H7 (cell line): ENCODE measurements at regions not wholly inside any gene's neighbourhood (a gene's known extent, or its start where the extent isn't known, plus 50 kb on each side); places are given as distances from the start of the nearest gene placed in this dataset.
"Not testable (repeated sequence)": the region's sequence is repeated elsewhere in the genome, so short reads cannot be mapped to it uniquely, and the experiment has no call there.

Source experiments
- DNase-seq: peaks from one replicate; pipeline ENCODE4 v3.0.0; 2012
- H3K27me3 ChIP-seq: 2 replicates; pipeline ENCODE4 v1.6.0; 2011; ENCODE audit warnings: mild to moderate bottlenecking, low read length; ENCODE audit not compliant: control insufficient read depth, insufficient read depth
- H3K36me3 ChIP-seq: replicated peaks from 2 replicates; pipeline ENCODE4 v1.5.1; 2011; ENCODE audit warnings: low read length; ENCODE audit not compliant: control insufficient read depth, insufficient read depth
- H3K4me3 ChIP-seq: 2 replicates; pipeline ENCODE4 v1.5.1; 2011; ENCODE audit warnings: low read depth, mild to moderate bottlenecking, control low read depth, low read length, moderate library complexity; ENCODE audit not compliant: insufficient read depth

- Histone ChIP-seq H3K36me3 (no peaks in the 10 kb centered on the region), H3K4me3 (no peak overlapping the region), H3K27me3 (no peaks in the 10 kb centered on the region)
- no peak for DNase-seq
Measured at GRCh38 chr3:177396733-177397132, 199.5 kb upstream of the TBL1XR1 start.

- no peak overlapping the region for H3K4me3 ChIP-seq
Measured at GRCh38 chr3:177401375-177401774, 204.1 kb upstream of the TBL1XR1 start.

GRCh38 chr3:177402533-177402932 is 205.3 kb upstream of the TBL1XR1 start:
- H3K4me3 ChIP-seq = no peak overlapping the region
- H3K36me3 ChIP-seq = no peaks in the 10 kb centered on the region
- DNase-seq = no peak
- H3K27me3 ChIP-seq = no peaks in the 10 kb centered on the region

More at GRCh38 chr3:177401375-177401774, 204.1 kb upstream of the TBL1XR1 start:
- Histone ChIP-seq H3K27me3 (no peaks in the 10 kb centered on the region), H3K36me3 (no peaks in the 10 kb centered on the region)
- no peak for DNase-seq

- H3K4me3 ChIP-seq = no peak overlapping the region
- H3K36me3 ChIP-seq = no peaks in the 10 kb centered on the region
- DNase-seq = no peak
- H3K27me3 ChIP-seq = no peaks in the 10 kb centered on the region
Measured at GRCh38 chr3:177405191-177405672, 207.9 kb upstream of the TBL1XR1 start.

GRCh38 chr3:177410730-177411129 is 213.4 kb upstream of the TBL1XR1 start:
- H3K4me3 ChIP-seq = no peak overlapping the region
- no peaks in the 10 kb centered on the region for H3K27me3 ChIP-seq
- no peak for DNase-seq
- H3K36me3 ChIP-seq = no peaks in the 10 kb centered on the region

GRCh38 chr3:177411201-177411600 is 213.9 kb upstream of the TBL1XR1 start:
- H3K4me3 ChIP-seq = no peak overlapping the region
- H3K36me3 ChIP-seq = no peaks in the 10 kb centered on the region
- H3K27me3 ChIP-seq = no peaks in the 10 kb centered on the region
- DNase-seq = no peak

GRCh38 chr3:177412677-177413170 is 215.4 kb upstream of the TBL1XR1 start:
- not testable (repeated sequence) for H3K36me3 ChIP-seq, H3K27me3 ChIP-seq, DNase-seq, H3K4me3 ChIP-seq

GRCh38 chr3:177414093-177414492 is 216.8 kb upstream of the TBL1XR1 start:
- no peak for DNase-seq
- Histone ChIP-seq H3K4me3 (no peak overlapping the region), H3K27me3 (no peaks in the 10 kb centered on the region), H3K36me3 (no peaks in the 10 kb centered on the region)

- Histone ChIP-seq H3K36me3 (no peaks in the 10 kb centered on the region), H3K4me3 (no peak overlapping the region), H3K27me3 (no peaks in the 10 kb centered on the region)
- no peak for DNase-seq
Measured at GRCh38 chr3:177418787-177419186, 221.5 kb upstream of the TBL1XR1 start.

- no peak overlapping the region for H3K4me3 ChIP-seq
- no peaks in the 10 kb centered on the region for H3K27me3 ChIP-seq
- no peak for DNase-seq
- H3K36me3 ChIP-seq = no peaks in the 10 kb centered on the region
Measured at GRCh38 chr3:177419904-177420601, 222.8 kb upstream of the TBL1XR1 start.

- Histone ChIP-seq H3K4me3 (no peak overlapping the region), H3K36me3 (no peaks in the 10 kb centered on the region), H3K27me3 (no peaks in the 10 kb centered on the region)
- no peak for DNase-seq
Measured at GRCh38 chr3:177420651-177421480, 223.6 kb upstream of the TBL1XR1 start.

GRCh38 chr3:177421481-177421785 is 224.2 kb upstream of the TBL1XR1 start:
- Histone ChIP-seq H3K36me3 (no peaks in the 10 kb centered on the region), H3K27me3 (no peaks in the 10 kb centered on the region), H3K4me3 (no peak overlapping the region)
- DNase-seq = no peak

GRCh38 chr3:177424521-177424920 is 227.2 kb upstream of the TBL1XR1 start:
- DNase-seq = no peak
- Histone ChIP-seq H3K36me3 (no peaks in the 10 kb centered on the region), H3K4me3 (no peak overlapping the region), H3K27me3 (no peaks in the 10 kb centered on the region)

GRCh38 chr3:177425042-177425441 is 227.8 kb upstream of the TBL1XR1 start:
- no peaks in the 10 kb centered on the region for H3K27me3 ChIP-seq
- H3K36me3 ChIP-seq = no peaks in the 10 kb centered on the region
- no peak overlapping the region for H3K4me3 ChIP-seq
- DNase-seq = no peak
